ENCODE measurements at regions not wholly inside any gene's neighbourhood (a gene's known extent, or its start where the extent isn't known, plus 50 kb on each side); places are given as distances from the start of the nearest gene placed in this dataset.
A peak's percentile ranks its signal among the peaks of the same experiment; 100 is the strongest.

DNA sequence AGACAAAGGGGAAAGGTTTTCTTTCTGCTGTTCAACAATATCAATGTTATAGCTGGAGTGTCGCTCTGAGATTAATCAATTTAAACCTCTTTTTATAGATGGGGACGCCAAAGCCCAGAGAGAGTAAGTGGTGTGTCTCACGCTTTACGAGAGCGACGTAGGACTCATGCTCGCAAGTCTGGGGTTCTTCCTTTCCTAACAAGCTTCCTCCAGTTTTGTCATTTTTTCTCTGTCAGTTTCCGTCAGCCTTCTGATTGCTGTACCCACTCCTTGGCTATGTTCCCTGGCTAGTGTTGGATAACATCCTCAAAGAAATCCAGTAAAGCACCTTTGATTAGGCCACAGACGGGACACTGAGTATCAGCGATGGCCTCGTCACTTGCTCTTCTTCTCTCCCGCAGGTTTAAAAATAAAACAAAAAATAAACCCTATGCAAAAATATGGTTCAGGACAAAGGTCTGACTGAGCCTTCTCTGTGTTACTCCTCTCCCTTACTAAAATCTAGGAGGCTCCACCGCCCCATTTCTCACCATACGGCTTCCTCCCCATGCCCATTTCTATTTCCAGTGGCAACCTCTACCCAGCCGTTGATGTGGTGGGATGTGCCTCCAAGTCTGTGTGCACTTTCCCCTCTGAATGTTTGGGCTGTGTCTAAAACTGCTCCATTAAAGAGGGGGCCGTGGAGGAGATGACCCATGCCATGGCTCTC is 172.7 kb upstream of the PARP11 start:
- TF ChIP-seq, protein P1, sequence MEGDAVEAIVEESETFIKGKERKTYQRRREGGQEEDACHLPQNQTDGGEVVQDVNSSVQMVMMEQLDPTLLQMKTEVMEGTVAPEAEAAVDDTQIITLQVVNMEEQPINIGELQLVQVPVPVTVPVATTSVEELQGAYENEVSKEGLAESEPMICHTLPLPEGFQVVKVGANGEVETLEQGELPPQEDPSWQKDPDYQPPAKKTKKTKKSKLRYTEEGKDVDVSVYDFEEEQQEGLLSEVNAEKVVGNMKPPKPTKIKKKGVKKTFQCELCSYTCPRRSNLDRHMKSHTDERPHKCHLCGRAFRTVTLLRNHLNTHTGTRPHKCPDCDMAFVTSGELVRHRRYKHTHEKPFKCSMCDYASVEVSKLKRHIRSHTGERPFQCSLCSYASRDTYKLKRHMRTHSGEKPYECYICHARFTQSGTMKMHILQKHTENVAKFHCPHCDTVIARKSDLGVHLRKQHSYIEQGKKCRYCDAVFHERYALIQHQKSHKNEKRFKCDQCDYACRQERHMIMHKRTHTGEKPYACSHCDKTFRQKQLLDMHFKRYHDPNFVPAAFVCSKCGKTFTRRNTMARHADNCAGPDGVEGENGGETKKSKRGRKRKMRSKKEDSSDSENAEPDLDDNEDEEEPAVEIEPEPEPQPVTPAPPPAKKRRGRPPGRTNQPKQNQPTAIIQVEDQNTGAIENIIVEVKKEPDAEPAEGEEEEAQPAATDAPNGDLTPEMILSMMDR (IDR thresholded peaks at IDR 0.05; ENCODE audit: extremely low read depth, low read depth, low read length): no peak
- Histone ChIP-seq H3K4me1 (ENCODE audit: insufficient read depth, low read length) (no peaks in the 10 kb centered on the region), H3K36me3 (ENCODE audit: insufficient read depth, low read length) (no peaks in the 10 kb centered on the region), H3K4me2 (ENCODE audit: insufficient read depth, low read length) (no peak overlapping the region), H3K79me2 (ENCODE audit: insufficient read depth, low read length) (no peaks in the 10 kb centered on the region), H4K20me1 (ENCODE audit: insufficient read depth, low read length) (no peaks in the 10 kb centered on the region), H3K4me3 (ENCODE audit: insufficient read depth, low read length) (no peak overlapping the region), H3K9me3 (ENCODE audit: low read depth, low read length) (no peaks in the 10 kb centered on the region), H3K27ac (ENCODE audit: low read depth, low read length) (no peak overlapping the region), H2AFZ (ENCODE audit: low read length) (no peak overlapping the region), H3K27me3 (ENCODE audit: insufficient read depth, low read length) (peaks cover 8% of the 10 kb centered on the region)
- peak; percentile 55 for DNase-seq (ENCODE audit: insufficient read length, low spot score, missing footprints)

DNA sequence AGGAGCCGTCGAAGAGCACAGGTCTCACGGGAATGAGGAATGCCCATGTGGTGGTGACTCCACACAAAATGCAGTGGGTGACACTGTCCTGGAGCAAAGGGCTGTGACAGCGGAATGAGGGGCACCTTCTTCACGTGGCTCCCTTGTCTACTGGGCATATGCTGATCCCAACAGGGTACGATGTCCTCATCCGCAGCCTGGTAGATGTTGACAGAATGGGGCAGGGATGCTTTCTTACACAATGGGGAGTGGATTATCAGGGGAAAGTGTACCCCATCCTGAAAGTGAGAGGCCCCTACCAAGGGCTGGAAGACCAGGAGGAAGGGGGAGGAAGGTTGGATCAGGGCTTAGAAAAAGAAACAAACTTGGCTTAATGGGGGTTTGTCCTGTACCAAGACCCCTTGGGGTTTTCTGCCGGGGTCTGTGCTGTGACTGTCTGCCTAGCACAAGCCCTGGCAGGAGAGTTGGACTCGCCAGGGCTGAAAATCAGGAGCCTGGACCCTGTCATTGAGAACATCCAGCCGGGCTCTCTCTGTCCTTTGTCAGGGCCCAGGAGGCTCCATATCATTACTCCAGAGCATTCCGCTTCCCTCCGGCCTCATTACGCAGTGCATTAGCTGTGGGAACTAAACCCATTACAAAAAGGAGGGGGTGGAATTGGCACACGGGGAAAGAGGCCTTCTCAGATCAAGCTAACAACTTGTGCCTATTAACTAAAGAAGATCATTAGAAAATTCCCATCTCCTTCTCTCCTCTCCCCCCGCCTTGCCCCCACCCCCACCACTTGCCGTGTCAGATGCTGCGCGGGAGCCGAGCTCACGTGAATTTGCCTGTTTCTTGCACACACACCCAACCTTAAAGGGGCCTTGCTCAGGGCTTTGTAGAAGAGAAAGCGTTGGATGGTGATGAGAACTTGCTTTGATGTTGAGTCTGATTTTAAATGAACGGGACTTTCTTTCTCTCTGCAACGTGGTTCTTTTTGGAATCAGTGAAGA is 171.8 kb upstream of the PARP11 start:
- Histone ChIP-seq H3K36me3 (ENCODE audit: insufficient read depth, low read length) (no peaks in the 10 kb centered on the region), H3K27me3 (ENCODE audit: insufficient read depth, low read length) (peaks cover 8% of the 10 kb centered on the region), H3K79me2 (ENCODE audit: insufficient read depth, low read length) (no peaks in the 10 kb centered on the region), H3K27ac (ENCODE audit: low read depth, low read length) (no peak overlapping the region), H3K9me3 (ENCODE audit: low read depth, low read length) (no peaks in the 10 kb centered on the region), H3K4me2 (ENCODE audit: insufficient read depth, low read length) (no peak overlapping the region), H3K4me3 (ENCODE audit: insufficient read depth, low read length) (no peak overlapping the region), H3K4me1 (ENCODE audit: insufficient read depth, low read length) (no peaks in the 10 kb centered on the region), H4K20me1 (ENCODE audit: insufficient read depth, low read length) (no peaks in the 10 kb centered on the region), H2AFZ (ENCODE audit: low read length) (no peak overlapping the region)
- TF ChIP-seq, protein P1 (IDR thresholded peaks at IDR 0.05; ENCODE audit: extremely low read depth, low read depth, low read length): no peak
- no peak for DNase-seq (ENCODE audit: insufficient read length, low spot score, missing footprints)

DNA sequence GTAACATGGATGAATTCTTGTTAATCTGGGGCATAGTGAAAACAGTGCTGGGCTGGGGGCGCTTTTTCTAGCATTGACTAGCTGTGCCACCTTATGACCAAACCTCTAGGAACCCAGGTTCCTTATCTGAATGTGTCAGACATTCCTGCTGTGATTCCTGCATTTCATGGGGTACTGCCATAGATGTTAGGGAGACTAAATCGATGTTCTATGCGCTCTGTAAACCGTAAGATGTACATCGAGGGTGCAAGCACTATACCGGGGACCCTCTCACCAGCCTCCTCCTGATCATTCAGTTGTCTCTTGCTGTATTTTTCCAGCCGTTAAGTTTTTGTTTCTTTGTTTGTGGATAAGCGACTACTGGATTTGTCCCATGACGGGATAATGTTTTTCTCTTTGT is 170.9 kb upstream of the PARP11 start:
- no peaks in the 10 kb centered on the region for H3K79me2 ChIP-seq (ENCODE audit: insufficient read depth, low read length)
- no peaks in the 10 kb centered on the region for H3K9me3 ChIP-seq (ENCODE audit: low read depth, low read length)
- no peaks in the 10 kb centered on the region for H3K36me3 ChIP-seq (ENCODE audit: insufficient read depth, low read length)
- no peak for DNase-seq (ENCODE audit: insufficient read length, low spot score, missing footprints)
- peaks cover 8% of the 10 kb centered on the region for H3K27me3 ChIP-seq (ENCODE audit: insufficient read depth, low read length)
- H3K4me1 ChIP-seq (ENCODE audit: insufficient read depth, low read length): no peaks in the 10 kb centered on the region
- TF ChIP-seq, protein P1 (IDR thresholded peaks at IDR 0.05; ENCODE audit: extremely low read depth, low read depth, low read length): no peak
- H3K4me2 ChIP-seq (ENCODE audit: insufficient read depth, low read length): no peak overlapping the region
- no peaks in the 10 kb centered on the region for H4K20me1 ChIP-seq (ENCODE audit: insufficient read depth, low read length)
- no peak overlapping the region for H3K4me3 ChIP-seq (ENCODE audit: insufficient read depth, low read length)
- no peak overlapping the region for H3K27ac ChIP-seq (ENCODE audit: low read depth, low read length)
- H2AFZ ChIP-seq (ENCODE audit: low read length): no peak overlapping the region

All from osteoblast (primary cell).